KBM-7 (cell line): ENCODE measurements at regions not wholly inside any gene's neighbourhood (a gene's known extent, or its start where the extent isn't known, plus 50 kb on each side); places are given as distances from the start of the nearest gene placed in this dataset.

ENCODE experiments used
- DNase-seq: peaks from one replicate; pipeline ENCODE4 v3.0.0-alpha.2; 2015
- in situ Hi-C: fragments of 300-500 bp; cut with MboI; formaldehyde crosslinking; loops from 2 replicates; pipeline ENCODE4 v1.14.3; 2020; ENCODE audit warnings: low sequenced_read_pairs, low pct_unique_long_range_greater_than_20kb, mixed read lengths

- DNase-seq: no peak
- in situ Hi-C loops: no loop called here
Observed at GRCh38 chr2:122174061-122174460, 418.6 kb downstream of the TSN start.

GRCh38 chr2:122179492-122180165 is 424.2 kb downstream of the TSN start:
- DNase-seq: no peak
- in situ Hi-C loops: no loop called here

GRCh38 chr2:122180972-122181371 is 425.5 kb downstream of the TSN start:
- in situ Hi-C loops: no loop called here

GRCh38 chr2:122182616-122183355 is 427.3 kb downstream of the TSN start:
- in situ Hi-C loops: no loop called here
- peak; percentile 76 for DNase-seq

More at GRCh38 chr2:122180972-122181371, 425.5 kb downstream of the TSN start:
- no peak for DNase-seq

- in situ Hi-C loops: no loop called here
- no peak for DNase-seq
Observed at GRCh38 chr2:122183890-122184289, 428.4 kb downstream of the TSN start.

GRCh38 chr2:122186761-122187222 is 431.3 kb downstream of the TSN start:
- peak; percentile 92 for DNase-seq
- in situ Hi-C loops: no loop called here

GRCh38 chr2:122191331-122191730 is 435.9 kb downstream of the TSN start:
- in situ Hi-C loops: no loop called here
- peak; percentile 83 for DNase-seq

- DNase-seq: peak; percentile 65
- in situ Hi-C loops: no loop called here
Observed at GRCh38 chr2:122193622-122194021, 438.2 kb downstream of the TSN start.

- in situ Hi-C loops: no loop called here
Observed at GRCh38 chr2:122194546-122194945, 439.1 kb downstream of the TSN start.

GRCh38 chr2:122203523-122203922 is 448.1 kb downstream of the TSN start:
- in situ Hi-C loops: no loop called here
- no peak for DNase-seq

More at GRCh38 chr2:122194546-122194945, 439.1 kb downstream of the TSN start:
- no peak for DNase-seq

GRCh38 chr2:122205641-122206040 is 450.2 kb downstream of the TSN start:
- no peak for DNase-seq
- in situ Hi-C loops: no loop called here

GRCh38 chr2:122206101-122206500 is 450.6 kb downstream of the TSN start:
- no peak for DNase-seq
- in situ Hi-C loops: no loop called here

GRCh38 chr2:122209377-122209776 is 453.9 kb downstream of the TSN start:
- no peak for DNase-seq

GRCh38 chr2:122210065-122210464 is 454.6 kb downstream of the TSN start:
- DNase-seq: no peak
- in situ Hi-C loops: no loop called here

More at GRCh38 chr2:122209377-122209776, 453.9 kb downstream of the TSN start:
- in situ Hi-C loops: no loop called here

- DNase-seq: no peak
- in situ Hi-C loops: no loop called here
Observed at GRCh38 chr2:122210898-122211856, 455.7 kb downstream of the TSN start.

- DNase-seq: no peak
- in situ Hi-C loops: no loop called here
Observed at GRCh38 chr2:122213312-122213711, 457.9 kb downstream of the TSN start.

GRCh38 chr2:122216071-122216470 is 460.6 kb downstream of the TSN start:
- DNase-seq: no peak
- in situ Hi-C loops: no loop called here

GRCh38 chr2:122216901-122217300 is 461.4 kb downstream of the TSN start:
- no peak for DNase-seq
- in situ Hi-C loops: no loop called here

GRCh38 chr2:122218596-122218995 is 463.1 kb downstream of the TSN start:
- no peak for DNase-seq
- in situ Hi-C loops: no loop called here
